LNCAP (cell line): ENCODE measurements at regions not wholly inside any gene's neighbourhood (a gene's known extent, or its start where the extent isn't known, plus 50 kb on each side); places are given as distances from the start of the nearest gene placed in this dataset.

Experiments
- CTCF ChIP-seq: fragments of 450-650 bp; IDR thresholded peaks from 2 replicates; pipeline ENCODE4 v1.5.1; 2017; ENCODE audit warnings: mild to moderate bottlenecking

GRCh38 chr20:20892328-20892727 lies 179.9 kb upstream of the RALGAPA2 start:
- no peak for TF ChIP-seq CTCF

GRCh38 chr20:20890751-20891150 lies 178.3 kb upstream of the RALGAPA2 start:
- TF ChIP-seq CTCF: no peak

- TF ChIP-seq CTCF: no peak
Observed at GRCh38 chr20:20888936-20889335, 176.5 kb upstream of the RALGAPA2 start.

GRCh38 chr20:20888266-20888656 lies 175.8 kb upstream of the RALGAPA2 start:
- no peak for TF ChIP-seq CTCF

- no peak for TF ChIP-seq CTCF
Observed at GRCh38 chr20:20887593-20888265, 175.3 kb upstream of the RALGAPA2 start.

- no peak for TF ChIP-seq CTCF
Observed at GRCh38 chr20:20881808-20882207, 169.4 kb upstream of the RALGAPA2 start.

GRCh38 chr20:20877079-20877478 lies 164.6 kb upstream of the RALGAPA2 start:
- no peak for TF ChIP-seq CTCF

GRCh38 chr20:20875716-20876115 lies 163.3 kb upstream of the RALGAPA2 start:
- no peak for TF ChIP-seq CTCF
